A549 (cell line): ENCODE measurements at regions not wholly inside any gene's neighbourhood (a gene's known extent, or its start where the extent isn't known, plus 50 kb on each side); places are given as distances from the start of the nearest gene placed in this dataset.

Source experiments
- ATAC-seq, 2 experiments: fragments of 200-7000 bp in 1 of 2; fragments of >200 bp in 1 of 2; cut with Nextera tagmentation in 1 of 2; cut with Tn5 transposase in 1 of 2; 3 replicates each; pipeline versions ENCODE4 v1.8.0 to v1.9.1; 2018 to 2020; ENCODE audit warnings: mild to moderate bottlenecking in 1 of 2, moderate library complexity in 1 of 2
- CTCF ChIA-PET: fragments of 300-600 bp; sonication (Branson Sonifier 250); formaldehyde crosslinking; extraction: SDS; loops from one replicate; lab custom pipeline; 2021; ENCODE audit warnings: antibody characterized with exemption, inconsistent platforms; lab: Yijun Ruan, JAX
- POLR2A ChIA-PET: fragments of 350-600 bp; formaldehyde crosslinking; extraction: SDS; loops from one replicate; lab custom pipeline; 2021; ENCODE audit warnings: antibody characterized with exemption, inconsistent platforms; lab: Yijun Ruan, JAX
- DNase-seq, 2 experiments: peaks; one replicate each; pipeline versions ENCODE4 v3.0.0 to v3.0.0-alpha.2; 2011 to 2016; ENCODE audit warnings: low read depth in 1 of 2, low spot score in 1 of 2
- FAIRE-seq: peaks from 2 replicates; lab custom pipeline; 2011; peaks lifted over from hg19 to GRCh38; lab: Jason Lieb, UNC
- H3K27ac ChIP-seq, 2 experiments: fragments of >200 bp; sonication (Bioruptor Twin); formaldehyde crosslinking; 3 replicates each; pipeline ENCODE4 v1.5.1; 2016 to 2017
- H3K4me1 ChIP-seq: fragments of >200 bp; sonication (Bioruptor Twin); formaldehyde crosslinking; 3 replicates; pipeline ENCODE4 v1.6.1; 2016
- H3K4me2 ChIP-seq: fragments of >200 bp; sonication (Bioruptor Twin); formaldehyde crosslinking; 3 replicates; pipeline ENCODE4 v1.6.1; 2016
- H3K4me3 ChIP-seq: fragments of >200 bp; sonication (Bioruptor Twin); formaldehyde crosslinking; 3 replicates; pipeline ENCODE4 v1.5.1; 2016
- H3K9me3 ChIP-seq: fragments of >200 bp; sonication (Bioruptor Twin); formaldehyde crosslinking; 3 replicates; pipeline ENCODE4 v1.6.1; 2016
- BHLHE40 ChIP-seq: IDR thresholded peaks from 2 replicates; pipeline ENCODE4 v1.6.1; 2012; ENCODE audit warnings: low read depth, low read length, inconsistent platforms
- CBX2 ChIP-seq: fragments of 200-600 bp; sonication (generic); IDR thresholded peaks from 2 replicates; pipeline ENCODE4 v1.6.1; 2016; ENCODE audit warnings: low read depth, mild to moderate bottlenecking, borderline replicate concordance
- CHD4 ChIP-seq: fragments of 200-600 bp; sonication (generic); IDR thresholded peaks from 2 replicates; pipeline ENCODE4 v1.6.1; 2016; ENCODE audit warnings: antibody characterized with exemption, mild to moderate bottlenecking, borderline replicate concordance
- ELK1 ChIP-seq: fragments of 150-350 bp; IDR thresholded peaks from 2 replicates; pipeline ENCODE4 v1.6.1; 2014; ENCODE audit warnings: low read depth, mild to moderate bottlenecking, low read length
- FOSL2 ChIP-seq, 2 experiments: fragments of 450-650 bp in 1 of 2; fragments of >200 bp in 1 of 2; sonication (Bioruptor Twin) in 1 of 2; formaldehyde crosslinking; IDR thresholded peaks; 2 replicates each; pipeline versions ENCODE4 v1.5.0 to v1.6.1; 2016 to 2020; ENCODE audit warnings: mild to moderate bottlenecking in 1 of 2, moderate library complexity in 1 of 2
- FOXS1 ChIP-seq: fragments of 250-450 bp; sonication (Bioruptor Pico); IDR thresholded peaks from 2 replicates; pipeline ENCODE4 v1.5.0; 2020; ENCODE audit warnings: mild to moderate bottlenecking, moderate library complexity
- GATA3 ChIP-seq: IDR thresholded peaks from 2 replicates; pipeline ENCODE4 v1.6.1; 2012; ENCODE audit warnings: borderline replicate concordance
- HES2 ChIP-seq: fragments of >200 bp; sonication (Bioruptor Twin); formaldehyde crosslinking; IDR thresholded peaks from 2 replicates; pipeline ENCODE4 v1.6.1; 2016
- HOXB5 ChIP-seq: fragments of 250-450 bp; sonication (Bioruptor Pico); IDR thresholded peaks from 2 replicates; pipeline ENCODE4 v1.5.0; 2020; ENCODE audit warnings: mild to moderate bottlenecking, moderate library complexity
- JUN ChIP-seq, 2 experiments: fragments of >200 bp; sonication (Bioruptor Twin); formaldehyde crosslinking; IDR thresholded peaks; 2 replicates in 1 of 2; 3 replicates in 1 of 2; pipeline ENCODE4 v1.6.1; 2016 to 2017
- KDM1A ChIP-seq: fragments of 200-600 bp; sonication (generic); IDR thresholded peaks from 2 replicates; pipeline ENCODE4 v1.6.1; 2016; ENCODE audit warnings: low read depth, mild to moderate bottlenecking
- MAFK ChIP-seq: fragments of 450-650 bp; IDR thresholded peaks from 2 replicates; pipeline ENCODE4 v1.6.1; 2014; ENCODE audit not compliant: partially characterized antibody
- MAX ChIP-seq: IDR thresholded peaks from 2 replicates; pipeline ENCODE4 v1.6.1; 2012
- NPAS2 ChIP-seq: fragments of 250-450 bp; sonication (Bioruptor Pico); IDR thresholded peaks from 2 replicates; pipeline ENCODE4 v1.8.0; 2022; ENCODE audit warnings: mild to moderate bottlenecking, moderate library complexity, borderline replicate concordance
- PHF8 ChIP-seq: fragments of 200-600 bp; sonication (generic); IDR thresholded peaks from 2 replicates; pipeline ENCODE4 v1.6.1; 2016; ENCODE audit warnings: low read depth, mild to moderate bottlenecking, antibody characterized with exemption, moderate library complexity, borderline replicate concordance
- POLR2AphosphoS2 ChIP-seq: conservative IDR thresholded peaks from 2 replicates; pipeline ENCODE4 v1.6.1; 2012; ENCODE audit warnings: low read length, improper control_type of control experiment, inconsistent platforms
- RCOR1 ChIP-seq: fragments of 150-350 bp; IDR thresholded peaks from 2 replicates; pipeline ENCODE4 v1.6.1; 2014; ENCODE audit warnings: antibody characterized with exemption, low read length, low read depth
- REST ChIP-seq: fragments of 200-600 bp; sonication (generic); IDR thresholded peaks from 2 replicates; pipeline ENCODE4 v1.6.1; 2016; ENCODE audit warnings: antibody characterized with exemption, mild to moderate bottlenecking, moderate library complexity
- SMC3 ChIP-seq: fragments of >200 bp; sonication (Bioruptor Twin); formaldehyde crosslinking; IDR thresholded peaks from 3 replicates; pipeline ENCODE4 v1.6.1; 2018; ENCODE audit warnings: inconsistent platforms
- SREBF2 ChIP-seq: fragments of 450-650 bp; IDR thresholded peaks from 2 replicates; pipeline ENCODE4 v1.6.1; 2014; ENCODE audit warnings: mild to moderate bottlenecking, moderate library complexity
- TFCP2L1 ChIP-seq: fragments of 250-450 bp; sonication (Bioruptor Pico); IDR thresholded peaks from 2 replicates; pipeline ENCODE4 v1.5.0; 2021; ENCODE audit warnings: mild to moderate bottlenecking
- ZNF302 ChIP-seq: fragments of 250-450 bp; sonication (Bioruptor Pico); IDR thresholded peaks from 2 replicates; pipeline ENCODE4 v1.9.0; 2021; ENCODE audit warnings: inconsistent platforms, mild to moderate bottlenecking, moderate library complexity
- WGBS: methylation state at CpG from one replicate; pipeline ENCODE4 v1.1.6; 2017; ENCODE audit errors: missing lambda C conversion rate; 5-methylcytosine and 5-hydroxymethylcytosine counted together
- TF ChIP-seq, protein P1 (sequence below): IDR thresholded peaks from 2 replicates; pipeline ENCODE4 v1.6.1; 2012; ENCODE audit warnings: low read depth, borderline replicate concordance

DNA sequence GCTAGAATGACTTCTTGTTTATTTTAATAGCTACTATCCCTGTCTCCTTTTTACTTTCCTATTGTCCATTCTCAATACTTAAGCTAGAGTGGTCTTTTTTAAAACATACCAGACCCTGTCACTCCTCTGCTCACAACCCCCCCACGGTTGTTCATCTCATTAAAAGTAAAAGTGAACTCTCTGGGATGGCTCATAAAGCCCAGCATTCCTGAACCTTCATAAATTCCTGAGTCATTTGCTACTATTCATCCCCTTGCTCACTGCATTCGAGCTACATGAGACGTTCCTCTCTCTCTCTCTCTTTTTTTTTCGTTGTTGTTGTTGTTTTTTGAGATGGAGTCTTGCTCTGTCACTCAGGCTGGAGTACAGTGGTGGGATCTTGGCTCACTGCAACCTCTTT is 148.7 kb upstream of the DSEL start (continued):
- TF ChIP-seq KDM1A = no peak
- no peak for TF ChIP-seq ZNF302 (CRISPR knock-in tag)
- no peak for TF ChIP-seq TFCP2L1 (CRISPR knock-in tag)
- TF ChIP-seq JUN (IDR thresholded peaks at IDR 0.05) = no peak
- no peak for TF ChIP-seq HES2
- no peak for TF ChIP-seq GATA3

DNA sequence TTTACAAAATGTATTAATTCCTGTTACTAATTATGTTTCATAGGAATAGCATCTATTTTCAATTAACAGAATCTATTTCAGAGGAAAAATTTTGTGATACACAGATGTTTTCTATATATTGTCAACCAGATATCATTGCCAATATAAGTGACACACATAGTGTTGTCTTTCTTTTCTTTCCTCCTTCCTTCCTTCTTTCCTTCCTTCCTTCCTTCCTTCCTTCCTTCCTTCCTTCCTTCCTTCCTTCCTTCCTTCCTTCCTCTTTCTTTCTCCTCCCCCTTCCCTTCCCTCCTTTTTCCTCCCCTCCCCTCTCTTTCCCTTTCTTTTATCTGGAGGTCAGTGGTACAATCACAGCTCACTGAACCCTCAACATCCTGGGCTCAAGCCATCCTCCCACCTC is 146.5 kb upstream of the DSEL start:
- no peak overlapping the region for H3K4me3 ChIP-seq
- H3K27ac ChIP-seq = no peak overlapping the region
- ChIA-PET POLR2A (no interaction called here), CTCF (no interaction called here)
- ATAC-seq (no peak), DNase-seq (no peak), FAIRE-seq (no peak)
- no peaks in the 10 kb centered on the region for H3K4me1 ChIP-seq
- H3K4me2 ChIP-seq = no peak overlapping the region
- no peaks in the 10 kb centered on the region for H3K9me3 ChIP-seq
- TF ChIP-seq SMC3 (no peak), POLR2AphosphoS2 (no peak), RCOR1 (no peak), NPAS2 (CRISPR knock-in tag) (no peak), FOXS1 (CRISPR knock-in tag) (no peak), SREBF2 (no peak), CHD4 (no peak)
- TF ChIP-seq, protein P1, sequence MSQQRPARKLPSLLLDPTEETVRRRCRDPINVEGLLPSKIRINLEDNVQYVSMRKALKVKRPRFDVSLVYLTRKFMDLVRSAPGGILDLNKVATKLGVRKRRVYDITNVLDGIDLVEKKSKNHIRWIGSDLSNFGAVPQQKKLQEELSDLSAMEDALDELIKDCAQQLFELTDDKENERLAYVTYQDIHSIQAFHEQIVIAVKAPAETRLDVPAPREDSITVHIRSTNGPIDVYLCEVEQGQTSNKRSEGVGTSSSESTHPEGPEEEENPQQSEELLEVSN = no peak

DNA sequence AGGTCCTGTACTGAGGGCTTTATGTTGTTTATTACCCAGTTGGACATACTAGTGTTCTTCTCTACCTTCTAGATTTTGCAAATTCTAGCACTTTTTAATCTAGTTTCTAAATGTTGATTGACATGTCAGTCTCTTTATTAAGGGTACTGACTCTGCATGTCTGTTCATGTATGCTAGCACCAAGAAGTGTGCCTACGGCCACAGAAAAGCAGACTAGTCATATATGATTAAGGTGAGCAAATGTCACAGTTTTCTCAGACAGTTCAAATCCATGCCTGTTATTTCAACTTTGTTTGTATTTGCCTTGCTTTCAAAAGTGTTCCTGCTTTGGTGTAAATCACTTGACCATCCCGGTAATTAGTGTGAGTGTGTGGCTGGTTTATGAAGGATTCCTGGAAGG is 145.0 kb upstream of the DSEL start:
- H3K4me2 ChIP-seq = no peak overlapping the region
- DNase-seq (no peak), ATAC-seq (no peak), FAIRE-seq (no peak)
- TF ChIP-seq HOXB5 (CRISPR knock-in tag) = no peak
- TF ChIP-seq FOSL2 (IDR thresholded peaks at IDR 0.05) = no peak
- no peak for TF ChIP-seq FOSL2 (CRISPR knock-in tag; IDR thresholded peaks at IDR 0.05)
- TF ChIP-seq CHD4 = no peak
- no peak for TF ChIP-seq CBX2
- TF ChIP-seq GATA3 = no peak
- no peak for TF ChIP-seq BHLHE40
- no peak for TF ChIP-seq PHF8
- TF ChIP-seq MAX = no peak
- no peak for TF ChIP-seq ELK1
- no peaks in the 10 kb centered on the region for H3K4me1 ChIP-seq
- 6% methylated on average over 2 of the region's 2 CpGs for WGBS
- H3K9me3 ChIP-seq = no peaks in the 10 kb centered on the region
- POLR2A ChIA-PET = no interaction called here
- CTCF ChIA-PET = no interaction called here
- no peak overlapping the region for H3K27ac ChIP-seq
- H3K4me3 ChIP-seq = no peak overlapping the region

DNA sequence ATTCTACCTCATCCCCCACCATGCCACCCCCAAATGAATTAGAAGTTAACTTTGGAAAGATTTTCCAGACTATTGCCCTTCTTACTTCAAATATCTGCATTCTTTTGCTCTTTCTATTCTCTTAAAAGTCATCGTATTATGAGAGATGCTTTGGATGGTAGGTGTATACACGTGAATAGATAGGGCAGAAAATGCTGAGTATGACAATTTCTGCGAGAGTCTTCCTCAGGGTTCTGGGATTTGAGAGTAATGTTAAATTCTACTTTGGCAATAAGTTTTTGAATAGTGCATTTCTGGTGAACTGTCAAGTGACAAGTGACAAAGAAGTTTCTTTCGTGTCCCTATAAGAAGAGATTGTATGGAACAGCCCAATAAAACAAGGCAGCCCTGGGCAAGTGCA is 137.6 kb upstream of the DSEL start:
- no peak overlapping the region for H3K4me2 ChIP-seq
- FAIRE-seq (no peak), DNase-seq (no peak), ATAC-seq (no peak)
- H3K27ac ChIP-seq = no peak overlapping the region
- CTCF ChIA-PET = no interaction called here
- no peaks in the 10 kb centered on the region for H3K4me1 ChIP-seq
- no peak for TF ChIP-seq MAX
- no peak for TF ChIP-seq REST
- no peak for TF ChIP-seq CBX2
- peak; percentile 86 for TF ChIP-seq MAFK
- no peaks in the 10 kb centered on the region for H3K9me3 ChIP-seq
- POLR2A ChIA-PET = no interaction called here
- whole genome bisulfite sequencing = 10% methylated on average over 4 of the region's 4 CpGs
- no peak overlapping the region for H3K4me3 ChIP-seq
